ENCODE measurements at regions not wholly inside any gene's neighbourhood (a gene's known extent, or its start where the extent isn't known, plus 50 kb on each side); places are given as distances from the start of the nearest gene placed in this dataset.

DNA sequence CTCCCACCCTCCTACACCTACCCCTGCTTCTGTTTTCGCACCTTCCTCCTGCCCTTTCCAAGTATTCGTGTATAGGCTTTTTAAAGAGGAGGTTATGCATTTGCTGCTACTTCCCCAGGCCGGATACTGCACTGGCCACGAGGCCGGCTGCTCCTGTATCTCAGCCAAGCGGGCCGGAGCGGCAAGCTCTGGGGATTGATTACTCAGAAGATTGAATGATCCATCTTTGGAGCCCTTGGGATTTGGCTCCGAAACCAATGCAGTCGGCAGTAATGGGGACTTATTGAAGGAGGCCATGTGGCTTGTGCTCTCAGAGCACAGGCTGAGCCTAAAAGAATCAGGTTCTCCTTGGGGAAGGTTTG is 405.3 kb downstream of the TLE4 start:
- TF ChIP-seq, protein P1, sequence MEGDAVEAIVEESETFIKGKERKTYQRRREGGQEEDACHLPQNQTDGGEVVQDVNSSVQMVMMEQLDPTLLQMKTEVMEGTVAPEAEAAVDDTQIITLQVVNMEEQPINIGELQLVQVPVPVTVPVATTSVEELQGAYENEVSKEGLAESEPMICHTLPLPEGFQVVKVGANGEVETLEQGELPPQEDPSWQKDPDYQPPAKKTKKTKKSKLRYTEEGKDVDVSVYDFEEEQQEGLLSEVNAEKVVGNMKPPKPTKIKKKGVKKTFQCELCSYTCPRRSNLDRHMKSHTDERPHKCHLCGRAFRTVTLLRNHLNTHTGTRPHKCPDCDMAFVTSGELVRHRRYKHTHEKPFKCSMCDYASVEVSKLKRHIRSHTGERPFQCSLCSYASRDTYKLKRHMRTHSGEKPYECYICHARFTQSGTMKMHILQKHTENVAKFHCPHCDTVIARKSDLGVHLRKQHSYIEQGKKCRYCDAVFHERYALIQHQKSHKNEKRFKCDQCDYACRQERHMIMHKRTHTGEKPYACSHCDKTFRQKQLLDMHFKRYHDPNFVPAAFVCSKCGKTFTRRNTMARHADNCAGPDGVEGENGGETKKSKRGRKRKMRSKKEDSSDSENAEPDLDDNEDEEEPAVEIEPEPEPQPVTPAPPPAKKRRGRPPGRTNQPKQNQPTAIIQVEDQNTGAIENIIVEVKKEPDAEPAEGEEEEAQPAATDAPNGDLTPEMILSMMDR (IDR thresholded peaks at IDR 0.05) = no peak
- TF ChIP-seq POLR2AphosphoS5 (IDR thresholded peaks at IDR 0.05) (no peak), POLR2A (IDR thresholded peaks at IDR 0.05) (no peak), EP300 (IDR thresholded peaks at IDR 0.05) (no peak)
